H1 (cell line): ENCODE measurements at regions not wholly inside any gene's neighbourhood (a gene's known extent, or its start where the extent isn't known, plus 50 kb on each side); places are given as distances from the start of the nearest gene placed in this dataset.

Experiments
- PHF8 ChIP-seq: fragments of 200-600 bp; sonication (generic); conservative IDR thresholded peaks from 2 replicates; pipeline ENCODE4 v1.7.1; 2012; ENCODE audit warnings: low read depth, mild to moderate bottlenecking, inconsistent platforms, low read length, moderate library complexity
- TAF1 ChIP-seq: IDR thresholded peaks from 2 replicates; pipeline ENCODE4 v1.6.1; 2011; ENCODE audit warnings: mild to moderate bottlenecking, low read depth, low read length
- TF ChIP-seq, protein P1 (sequence below): IDR thresholded peaks from 2 replicates; pipeline ENCODE4 v1.6.1; 2012; ENCODE audit warnings: inconsistent platforms

DNA sequence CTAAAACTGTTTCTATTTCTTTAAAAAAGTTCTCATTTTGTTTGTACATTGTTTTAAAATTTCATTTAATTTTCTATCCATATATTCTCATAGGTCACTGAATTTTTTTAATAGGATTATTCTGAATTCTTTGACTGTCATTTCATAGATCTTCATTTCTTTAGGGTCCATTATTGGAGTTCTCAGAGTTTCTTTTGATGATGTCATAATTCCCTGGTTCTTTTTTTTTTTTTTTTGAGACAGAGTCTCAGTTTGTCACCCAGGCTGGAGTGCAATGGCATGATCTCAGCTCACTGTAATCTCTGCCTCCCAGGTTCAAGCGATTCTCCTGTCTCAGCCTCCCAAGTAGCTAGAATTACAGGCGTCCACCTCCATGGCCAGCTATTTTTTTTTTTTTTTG is 89.9 kb downstream of the DMRT2 start (continued):
- TF ChIP-seq PHF8 (no peak), TAF1 (no peak)
- TF ChIP-seq, protein P1, sequence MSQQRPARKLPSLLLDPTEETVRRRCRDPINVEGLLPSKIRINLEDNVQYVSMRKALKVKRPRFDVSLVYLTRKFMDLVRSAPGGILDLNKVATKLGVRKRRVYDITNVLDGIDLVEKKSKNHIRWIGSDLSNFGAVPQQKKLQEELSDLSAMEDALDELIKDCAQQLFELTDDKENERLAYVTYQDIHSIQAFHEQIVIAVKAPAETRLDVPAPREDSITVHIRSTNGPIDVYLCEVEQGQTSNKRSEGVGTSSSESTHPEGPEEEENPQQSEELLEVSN = no peak
